ENCODE measurements at regions not wholly inside any gene's neighbourhood (a gene's known extent, or its start where the extent isn't known, plus 50 kb on each side); places are given as distances from the start of the nearest gene placed in this dataset.

DNA sequence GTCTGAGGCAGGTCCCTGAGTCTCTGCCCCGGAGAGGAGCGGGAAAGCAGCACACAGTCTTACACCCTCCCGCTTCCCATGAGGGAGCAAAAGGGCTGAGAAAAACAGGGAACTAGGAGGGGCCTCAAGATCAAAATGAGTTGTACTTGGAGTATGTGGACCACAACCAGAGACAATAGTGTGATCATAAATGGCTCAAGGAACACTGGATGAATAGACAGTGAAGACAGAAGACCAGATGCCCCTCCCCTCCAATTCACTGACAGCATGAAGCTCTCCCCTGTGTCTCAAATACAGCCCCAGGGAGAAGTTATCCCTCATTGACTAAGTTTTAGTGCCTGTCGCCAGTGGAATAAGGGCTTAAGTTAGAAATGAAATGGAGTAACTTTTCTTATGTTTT lies 191.0 kb downstream of the TFAP2A start:
- no peak for TF ChIP-seq POLR2A (IDR thresholded peaks at IDR 0.05)
- TF ChIP-seq, protein P1, sequence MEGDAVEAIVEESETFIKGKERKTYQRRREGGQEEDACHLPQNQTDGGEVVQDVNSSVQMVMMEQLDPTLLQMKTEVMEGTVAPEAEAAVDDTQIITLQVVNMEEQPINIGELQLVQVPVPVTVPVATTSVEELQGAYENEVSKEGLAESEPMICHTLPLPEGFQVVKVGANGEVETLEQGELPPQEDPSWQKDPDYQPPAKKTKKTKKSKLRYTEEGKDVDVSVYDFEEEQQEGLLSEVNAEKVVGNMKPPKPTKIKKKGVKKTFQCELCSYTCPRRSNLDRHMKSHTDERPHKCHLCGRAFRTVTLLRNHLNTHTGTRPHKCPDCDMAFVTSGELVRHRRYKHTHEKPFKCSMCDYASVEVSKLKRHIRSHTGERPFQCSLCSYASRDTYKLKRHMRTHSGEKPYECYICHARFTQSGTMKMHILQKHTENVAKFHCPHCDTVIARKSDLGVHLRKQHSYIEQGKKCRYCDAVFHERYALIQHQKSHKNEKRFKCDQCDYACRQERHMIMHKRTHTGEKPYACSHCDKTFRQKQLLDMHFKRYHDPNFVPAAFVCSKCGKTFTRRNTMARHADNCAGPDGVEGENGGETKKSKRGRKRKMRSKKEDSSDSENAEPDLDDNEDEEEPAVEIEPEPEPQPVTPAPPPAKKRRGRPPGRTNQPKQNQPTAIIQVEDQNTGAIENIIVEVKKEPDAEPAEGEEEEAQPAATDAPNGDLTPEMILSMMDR (IDR thresholded peaks at IDR 0.05): no peak

Data from uterus (tissue), 2 donors.